ENCODE measurements at regions not wholly inside any gene's neighbourhood (a gene's known extent, or its start where the extent isn't known, plus 50 kb on each side); places are given as distances from the start of the nearest gene placed in this dataset.

GRCh38 chr1:57603696-57604095, 179.8 kb upstream of the DAB1 start:
- TF ChIP-seq CTCF (conservative IDR thresholded peaks at IDR 0.05; ENCODE audit: low read depth, low read length): no peak
- no peak for TF ChIP-seq EZH2phosphoT487 (IDR thresholded peaks at IDR 0.05; ENCODE audit: borderline replicate concordance, low read length)

Measured in PC-3 (cell line).